Right hindlimb (tissue), 1 donor: ENCODE measurements at regions not wholly inside any gene's neighbourhood (a gene's known extent, or its start where the extent isn't known, plus 50 kb on each side); places are given as distances from the start of the nearest gene placed in this dataset.
"Not testable (repeated sequence)": the region's sequence is repeated elsewhere in the genome, so short reads cannot be mapped to it uniquely, and the experiment has no call there.

ENCODE experiments used
- DNase-seq: peaks from one replicate; pipeline ENCODE4 v3.0.0-alpha.2; 2018

DNA sequence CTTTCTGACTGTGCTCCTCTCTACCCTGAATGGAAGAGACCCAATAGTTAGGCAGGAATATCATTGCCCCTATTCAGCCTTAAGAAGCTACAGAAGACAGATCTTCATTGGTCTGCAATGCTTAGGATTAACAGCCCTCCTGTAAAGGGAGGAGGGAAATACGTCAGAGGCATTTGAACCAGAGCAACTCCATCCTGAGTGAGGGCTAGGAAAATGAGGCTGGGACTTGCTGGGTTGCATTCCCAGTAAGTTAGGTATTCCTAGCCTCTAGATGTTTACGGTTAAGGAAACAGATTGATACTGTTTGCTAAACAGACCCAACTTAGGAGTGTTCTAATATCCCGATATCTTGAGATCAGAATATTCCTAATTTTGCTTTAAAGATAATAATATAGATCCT is 63.5 kb downstream of the PCDH18 start:
- no peak for DNase-seq

- DNase-seq, result no peak
Measured at GRCh38 chr4:137467537-137467936, 64.8 kb downstream of the PCDH18 start.

- no peak for DNase-seq
Measured at GRCh38 chr4:137463377-137464003, 68.8 kb downstream of the PCDH18 start.

GRCh38 chr4:137455647-137456321 is 76.5 kb downstream of the PCDH18 start:
- no peak for DNase-seq

GRCh38 chr4:137454767-137455166 is 77.5 kb downstream of the PCDH18 start:
- no peak for DNase-seq

- DNase-seq, result no peak
Measured at GRCh38 chr4:137452799-137453198, 79.5 kb downstream of the PCDH18 start.

DNA sequence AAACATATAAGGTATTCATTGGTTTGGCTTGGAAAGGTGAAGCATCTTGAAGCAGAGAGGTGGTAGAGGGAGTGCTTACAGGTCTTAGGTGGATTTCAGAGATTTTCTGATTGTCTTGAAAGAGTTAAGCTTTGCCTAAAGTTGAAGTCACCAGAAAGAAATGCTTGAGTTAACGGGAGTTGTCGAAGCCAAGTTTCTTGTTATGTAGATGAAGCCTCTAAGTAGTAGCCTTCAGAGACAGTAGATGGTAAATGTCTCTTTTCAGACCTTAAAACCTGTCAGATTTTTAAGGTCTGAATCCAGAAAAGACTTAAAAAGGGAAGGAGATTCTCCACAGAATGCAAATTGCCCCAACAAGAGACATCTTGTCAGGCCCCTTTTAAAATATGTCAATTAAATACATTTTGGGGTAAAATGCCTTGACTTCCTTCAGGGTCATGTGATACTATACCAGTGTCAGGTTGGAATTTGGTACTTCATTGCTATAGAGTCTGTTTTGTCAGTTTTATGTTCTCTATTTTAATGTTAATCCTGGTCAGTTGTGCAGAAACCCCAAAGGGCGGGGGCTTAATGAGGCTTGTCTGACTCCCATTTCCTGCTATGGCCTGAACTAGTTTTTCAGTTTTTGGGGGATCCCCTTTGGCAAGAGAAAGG is 81.0 kb downstream of the PCDH18 start:
- DNase-seq, result no peak

- DNase-seq, result no peak
Measured at GRCh38 chr4:137448402-137448801, 83.9 kb downstream of the PCDH18 start.

DNA sequence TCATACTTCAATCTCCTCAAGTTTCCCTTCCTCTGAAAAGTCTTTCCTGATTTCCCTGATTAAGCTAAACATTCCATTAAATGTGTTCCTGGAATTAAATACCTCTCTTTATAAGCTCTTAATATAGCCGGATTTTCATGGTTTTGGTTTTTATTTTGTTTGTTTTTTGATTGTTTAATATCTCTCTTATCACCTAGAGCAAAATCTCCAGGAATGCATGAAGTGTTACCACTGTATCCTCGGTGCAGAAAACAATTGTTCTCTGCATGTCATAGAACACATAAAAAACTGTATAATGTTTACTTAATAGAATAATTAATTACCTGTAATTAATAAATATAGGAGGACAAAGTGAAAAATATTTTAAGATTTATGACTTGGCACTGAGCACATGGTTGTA is 86.2 kb downstream of the PCDH18 start:
- no peak for DNase-seq

DNA sequence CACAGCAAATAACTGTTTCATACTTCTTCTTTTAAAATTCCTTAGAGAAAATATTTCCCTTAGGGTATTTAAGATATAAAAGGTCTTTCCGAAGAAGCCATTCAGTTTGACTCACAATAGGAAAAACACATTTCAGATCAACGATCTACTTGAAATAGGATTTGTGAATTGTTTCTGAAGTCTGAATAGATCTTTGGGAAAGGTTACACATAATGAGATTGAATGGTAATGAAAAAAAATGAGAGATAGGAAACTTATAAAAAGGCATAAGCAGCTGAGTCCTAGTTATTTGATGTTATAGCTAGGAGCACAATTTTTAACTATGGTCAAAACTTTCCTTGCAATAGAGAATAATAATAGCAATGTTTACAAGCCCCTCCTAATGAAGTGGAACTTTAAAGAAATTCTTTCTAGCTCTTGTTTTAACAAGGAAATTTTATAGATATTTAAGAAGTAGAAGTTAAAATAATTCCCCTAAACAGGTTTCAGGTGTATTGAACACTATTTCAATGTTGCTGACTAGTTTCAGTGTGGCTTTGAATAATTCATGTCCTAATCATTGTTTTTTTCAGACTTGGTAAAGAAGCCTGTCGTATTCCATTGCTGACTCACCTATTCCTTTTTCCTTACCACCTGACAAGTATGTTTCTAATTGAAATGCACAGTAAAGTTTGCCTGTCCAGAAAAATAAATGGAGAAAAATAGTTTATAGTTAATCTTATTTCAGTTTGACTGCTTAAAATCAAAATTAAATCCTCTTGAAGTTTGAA is 89.1 kb downstream of the PCDH18 start:
- no peak for DNase-seq

GRCh38 chr4:137432446-137433311 is 99.6 kb downstream of the PCDH18 start:
- no peak for DNase-seq

DNA sequence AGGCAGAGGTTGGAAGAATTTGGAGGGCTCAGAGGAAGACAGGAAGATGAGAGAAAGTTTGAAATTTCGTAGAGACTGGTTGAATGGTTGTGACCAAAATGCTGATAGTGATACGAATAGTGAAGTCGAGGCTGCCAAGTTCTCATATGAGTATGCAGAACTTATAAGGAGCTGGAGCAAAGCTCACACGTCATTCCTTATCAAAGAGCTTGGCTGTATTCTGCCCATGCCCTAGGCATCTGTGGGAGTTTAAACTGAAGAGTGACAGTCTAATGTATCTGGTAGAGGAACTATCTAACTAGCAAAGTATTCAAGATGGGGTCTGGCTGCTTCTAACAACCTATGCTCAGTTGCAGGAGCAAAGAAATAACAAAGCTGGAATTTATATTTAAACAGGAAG is 102.1 kb downstream of the PCDH18 start:
- DNase-seq, result no peak

DNA sequence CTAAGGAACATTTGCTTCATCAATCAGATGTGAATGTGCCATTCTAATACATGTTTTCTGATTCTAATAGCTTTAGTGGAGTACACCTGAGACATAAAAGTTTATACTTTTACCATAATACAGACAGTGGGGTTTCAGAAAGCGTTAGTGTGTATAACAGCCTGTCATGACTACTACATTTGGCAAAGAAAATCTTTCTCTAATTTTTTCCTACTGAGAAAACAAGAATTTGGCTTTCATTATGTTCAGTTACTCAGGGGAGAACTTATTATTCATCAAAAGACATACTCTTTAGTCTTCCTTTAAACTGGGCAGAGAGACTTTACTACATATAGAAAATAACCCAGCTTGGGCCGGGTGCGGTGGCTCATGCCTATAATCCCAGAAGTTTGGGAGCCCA is 104.9 kb downstream of the PCDH18 start:
- DNase-seq, result no peak

- DNase-seq, result no peak
Measured at GRCh38 chr4:137425281-137425680, 107.0 kb downstream of the PCDH18 start.

DNA sequence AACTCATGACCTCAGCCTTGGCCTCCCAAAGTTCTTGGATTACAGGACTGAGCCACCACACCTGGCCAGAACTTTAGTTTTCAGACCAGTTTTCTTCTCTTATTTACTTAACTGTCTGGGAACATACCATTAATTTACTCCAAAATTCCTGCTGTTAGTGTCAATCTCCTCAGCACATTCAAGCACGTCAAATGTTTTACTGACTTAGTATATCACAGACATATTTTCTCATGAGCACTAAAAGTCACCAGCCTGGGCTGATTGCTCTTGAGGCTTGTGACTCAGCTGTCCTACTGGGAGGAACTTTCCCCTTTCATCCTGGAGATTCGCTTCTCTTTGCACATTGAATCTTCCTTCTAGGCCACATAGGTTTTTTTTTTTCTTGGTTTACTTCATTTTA is 109.6 kb downstream of the PCDH18 start:
- no peak for DNase-seq

GRCh38 chr4:137421796-137422195 is 110.5 kb downstream of the PCDH18 start:
- DNase-seq, result no peak

DNA sequence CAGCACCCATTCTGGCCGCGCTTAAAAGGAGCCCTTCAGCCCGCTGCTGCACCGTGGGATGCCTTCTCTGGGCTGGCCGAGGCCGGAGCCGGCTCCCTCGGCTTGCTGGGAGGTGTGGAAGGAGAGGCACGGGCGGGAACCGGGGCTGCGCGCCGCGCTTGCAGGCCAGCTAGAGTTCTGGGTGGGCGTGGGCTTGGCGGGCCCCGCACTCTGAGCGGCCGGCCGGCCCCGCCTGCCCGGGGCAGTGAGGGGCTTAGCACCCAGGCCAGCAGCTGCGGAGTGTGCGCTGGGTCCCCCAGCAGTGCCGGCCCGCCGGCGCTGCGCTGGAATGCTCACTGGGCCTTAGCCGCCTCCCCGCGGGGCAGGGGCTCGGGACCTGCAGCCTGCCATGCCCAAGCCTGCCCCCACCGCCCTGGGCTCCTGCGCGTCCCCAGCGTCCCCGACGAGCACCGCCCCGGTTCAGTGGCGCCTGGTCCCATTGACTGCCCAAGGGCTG is 111.3 kb downstream of the PCDH18 start:
- no peak for DNase-seq

GRCh38 chr4:137417676-137418075 is 114.6 kb downstream of the PCDH18 start:
- DNase-seq, result no peak

DNA sequence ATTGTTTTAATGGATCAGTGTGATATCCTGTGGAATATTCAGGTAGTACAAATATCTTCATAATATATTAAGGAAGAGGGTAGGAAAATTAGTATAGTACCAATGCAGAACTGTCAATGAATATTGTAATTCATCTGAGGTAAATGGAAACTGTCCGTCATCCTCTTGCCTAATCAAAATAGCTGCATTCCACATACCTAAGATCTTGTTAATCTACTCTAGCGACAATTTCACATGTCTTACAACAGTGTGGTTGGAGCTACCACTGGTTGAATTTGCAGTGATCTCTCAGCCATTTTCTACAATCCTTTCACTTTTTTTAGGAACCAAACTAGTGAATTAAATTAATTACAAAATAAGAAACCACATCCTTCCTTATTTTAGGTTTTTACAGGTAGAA is 117.5 kb downstream of the PCDH18 start:
- no peak for DNase-seq

DNA sequence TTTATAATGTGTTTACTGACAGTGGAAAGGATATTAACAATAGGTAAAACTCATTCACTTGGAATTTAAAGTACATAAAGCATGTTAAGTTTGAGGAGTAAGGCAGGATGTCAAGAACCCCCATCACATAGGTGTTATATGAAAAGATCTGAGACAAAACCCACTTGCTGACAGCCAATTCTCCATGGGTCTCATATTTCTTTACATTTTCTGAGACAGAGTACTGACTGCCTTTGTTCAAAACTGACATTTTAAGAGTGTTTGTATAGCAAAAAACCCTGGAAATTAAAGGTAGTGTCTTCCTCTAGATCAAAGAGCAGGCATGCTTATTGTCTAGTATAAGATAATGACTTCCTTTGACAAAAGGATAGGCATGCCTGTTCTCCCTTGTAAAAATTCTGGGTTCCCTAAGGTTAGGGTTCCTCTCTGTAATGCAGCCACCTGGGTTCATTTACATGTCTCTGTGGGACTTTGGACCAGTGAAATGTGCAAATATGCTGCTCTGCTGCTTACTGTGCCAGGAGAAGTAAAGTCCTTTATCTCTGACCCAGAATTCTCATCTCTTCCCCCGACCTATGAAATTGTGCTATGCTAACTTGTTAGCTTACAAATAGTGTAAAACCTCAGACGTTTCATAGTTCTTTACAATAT is 123.6 kb downstream of the PCDH18 start:
- no peak for DNase-seq

DNA sequence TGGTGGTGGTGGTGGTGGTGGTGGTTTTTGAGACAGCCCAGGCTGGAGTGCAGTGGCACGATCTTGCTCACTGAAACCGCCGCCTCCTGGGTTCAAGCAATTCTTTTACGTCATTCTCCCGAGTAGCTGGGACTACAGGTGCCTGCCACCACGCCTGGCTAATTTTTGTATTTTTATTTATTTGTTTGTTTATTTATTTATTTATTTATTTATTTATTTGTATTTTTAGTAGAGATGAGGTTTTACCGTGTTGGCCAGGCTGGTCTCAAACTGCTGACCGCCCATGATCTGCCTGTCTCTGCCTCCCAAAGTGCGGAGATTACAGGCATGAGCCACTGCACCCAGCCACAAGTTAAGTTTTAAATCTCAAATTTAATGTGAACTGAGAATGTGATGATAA is 126.5 kb downstream of the PCDH18 start:
- not testable (repeated sequence) for DNase-seq

- no peak for DNase-seq
Measured at GRCh38 chr4:137394018-137394417, 138.3 kb downstream of the PCDH18 start.
